PC-3 (cell line): ENCODE measurements at regions not wholly inside any gene's neighbourhood (a gene's known extent, or its start where the extent isn't known, plus 50 kb on each side); places are given as distances from the start of the nearest gene placed in this dataset.

Source experiments
- ATAC-seq: fragments of 200-7000 bp; cut with Tn5 transposase; 2 replicates; pipeline ENCODE4 v1.9.1; 2020; ENCODE audit warnings: mild to moderate bottlenecking, moderate library complexity
- BruUV-seq: library from RNA; stranded (reverse); fragments of 400-500 nt; replicated peaks from 2 replicates; lab custom pipeline; 2021; lab: Mats Ljungman, UMichigan
- CTCF ChIA-PET: fragments of 300-600 bp; sonication (Branson Sonifier 250); formaldehyde crosslinking; loops from one replicate; lab custom pipeline; 2022; ENCODE audit warnings: antibody characterized with exemption; lab: Charles Lee
- POLR2A ChIA-PET: fragments of 300-600 bp; sonication (Branson Sonifier 250); formaldehyde crosslinking; loops from one replicate; lab custom pipeline; 2022; ENCODE audit warnings: antibody characterized with exemption; ENCODE audit not compliant: unreplicated experiment; lab: Charles Lee
- DNase-seq: peaks from one replicate; pipeline ENCODE4 v3.0.0-alpha.2; 2015
- H2AFZ ChIP-seq: fragments of 300-600 bp; sonication (generic); 2 replicates; pipeline ENCODE4 v1.6.0; 2016; ENCODE audit warnings: antibody characterized with exemption, low read length
- H3F3A ChIP-seq: fragments of 300-600 bp; sonication (generic); one replicate; pipeline ENCODE4 v1.6.0; 2017; ENCODE audit warnings: antibody characterized with exemption, low read length, control low read depth, mild to moderate bottlenecking; ENCODE audit not compliant: unreplicated experiment
- H3K27ac ChIP-seq: fragments of 300-600 bp; sonication (generic); 2 replicates; pipeline ENCODE4 v1.5.1; 2016; ENCODE audit warnings: mild to moderate bottlenecking, low read length
- H3K27me3 ChIP-seq: fragments of 300-600 bp; sonication (generic); 2 replicates; pipeline ENCODE4 v1.6.1; 2016; ENCODE audit warnings: low read length, mixed read lengths
- H3K36me3 ChIP-seq: fragments of 300-600 bp; sonication (generic); 2 replicates; pipeline ENCODE4 v1.6.1; 2016; ENCODE audit warnings: low read depth, mixed run types, low read length, mixed read lengths
- H3K4me1 ChIP-seq: fragments of 300-600 bp; sonication (generic); 2 replicates; pipeline ENCODE4 v1.5.1; 2016; ENCODE audit warnings: low read length; ENCODE audit not compliant: insufficient read depth
- H3K4me2 ChIP-seq: fragments of 300-600 bp; sonication (generic); 2 replicates; pipeline ENCODE4 v1.6.0; 2016; ENCODE audit warnings: low read length
- H3K4me3 ChIP-seq: fragments of 300-600 bp; sonication (generic); 2 replicates; pipeline ENCODE4 v1.5.1; 2016; ENCODE audit warnings: mild to moderate bottlenecking, low read length, mixed read lengths
- H3K79me2 ChIP-seq: fragments of 300-600 bp; sonication (generic); 2 replicates; pipeline ENCODE4 v1.6.1; 2017; ENCODE audit warnings: low read length, mixed read lengths
- H3K9ac ChIP-seq: fragments of 300-600 bp; sonication (generic); 2 replicates; pipeline ENCODE4 v1.6.0; 2016; ENCODE audit warnings: mild to moderate bottlenecking, low read length
- H3K9me2 ChIP-seq: fragments of 300-600 bp; sonication (generic); replicated peaks from 2 replicates; pipeline ENCODE4 v1.6.1; 2016; ENCODE audit warnings: mixed run types, low read length, mixed read lengths
- H3K9me3 ChIP-seq: fragments of 300-600 bp; sonication (generic); 2 replicates; pipeline ENCODE4 v1.6.1; 2016; ENCODE audit warnings: low read length, mixed read lengths
- H4K20me1 ChIP-seq: fragments of 300-600 bp; sonication (generic); 2 replicates; pipeline ENCODE4 v1.6.1; 2016; ENCODE audit warnings: low read length, mixed read lengths
- CTCF ChIP-seq: fragments of 300-600 bp; sonication (generic); conservative IDR thresholded peaks from 2 replicates; pipeline ENCODE4 v1.5.1; 2017; ENCODE audit warnings: antibody characterized with exemption, low read depth, mild to moderate bottlenecking, low read length
- EZH2 ChIP-seq: fragments of 300-600 bp; sonication (generic); IDR thresholded peaks from one replicate; pipeline ENCODE4 v1.6.1; 2017; ENCODE audit warnings: antibody characterized with exemption, mild to moderate bottlenecking, low read length; ENCODE audit not compliant: unreplicated experiment
- EZH2phosphoT487 ChIP-seq: fragments of 300-600 bp; sonication (generic); IDR thresholded peaks from 2 replicates; pipeline ENCODE4 v1.6.1; 2018; ENCODE audit warnings: mild to moderate bottlenecking, antibody characterized with exemption, low read length, borderline replicate concordance
- intact Hi-C: fragments of 100-400 bp; cut with micrococcal nuclease; formaldehyde crosslinking; loops from 2 replicates; pipeline ENCODE4 v1.9.0; 2023

GRCh38 chr5:167063788-167064187 lies 1227.7 kb upstream of the WWC1 start:
- no peaks in the 10 kb centered on the region for H3K79me2 ChIP-seq
- no peak for TF ChIP-seq EZH2
- TF ChIP-seq CTCF, result no peak
- TF ChIP-seq EZH2phosphoT487, result no peak
- no peak overlapping the region for H3K27ac ChIP-seq
- ChIA-PET POLR2A (no interaction called here), CTCF (no interaction called here)
- no peaks in the 10 kb centered on the region for H3K27me3 ChIP-seq
- intact Hi-C loops, result no loop called here
- no peak overlapping the region for H2AFZ ChIP-seq
- H3F3A ChIP-seq, result no peaks in the 10 kb centered on the region
- no peaks in the 10 kb centered on the region for H3K36me3 ChIP-seq
- H3K4me3 ChIP-seq, result no peak overlapping the region
- H3K9ac ChIP-seq, result no peak overlapping the region
- H3K4me1 ChIP-seq, result no peaks in the 10 kb centered on the region
- H4K20me1 ChIP-seq, result no peaks in the 10 kb centered on the region
- no peak for DNase-seq
- H3K9me2 ChIP-seq, result no peaks in the 10 kb centered on the region
- H3K9me3 ChIP-seq, result no peaks in the 10 kb centered on the region
- no peak for ATAC-seq
- H3K4me2 ChIP-seq, result no peak overlapping the region
- BruUV-seq, result no TSS peak

GRCh38 chr5:167064198-167064776 lies 1227.2 kb upstream of the WWC1 start:
- CTCF ChIA-PET, result no interaction called here
- no peak for DNase-seq
- BruUV-seq, result no TSS peak
- H4K20me1 ChIP-seq, result no peaks in the 10 kb centered on the region
- no peak overlapping the region for H3K4me3 ChIP-seq
- no peaks in the 10 kb centered on the region for H3K9me3 ChIP-seq
- no peak overlapping the region for H3K4me2 ChIP-seq
- TF ChIP-seq EZH2phosphoT487 (no peak), CTCF (no peak), EZH2 (no peak)
- intact Hi-C loops, result no loop called here
- H3K79me2 ChIP-seq, result no peaks in the 10 kb centered on the region
- H3K9ac ChIP-seq, result no peak overlapping the region
- ATAC-seq, result no peak
- H3K27me3 ChIP-seq, result no peaks in the 10 kb centered on the region
- no peak overlapping the region for H2AFZ ChIP-seq
- POLR2A ChIA-PET, result no interaction called here
- no peaks in the 10 kb centered on the region for H3K4me1 ChIP-seq
- no peaks in the 10 kb centered on the region for H3K36me3 ChIP-seq
- no peak overlapping the region for H3K27ac ChIP-seq
- H3K9me2 ChIP-seq, result no peaks in the 10 kb centered on the region
- no peaks in the 10 kb centered on the region for H3F3A ChIP-seq

GRCh38 chr5:167065794-167066193 lies 1225.7 kb upstream of the WWC1 start:
- DNase-seq, result no peak
- no peaks in the 10 kb centered on the region for H3K27me3 ChIP-seq
- ATAC-seq, result no peak
- no peaks in the 10 kb centered on the region for H3K36me3 ChIP-seq
- no peaks in the 10 kb centered on the region for H3K9me2 ChIP-seq
- H3K9ac ChIP-seq, result no peak overlapping the region
- no peak overlapping the region for H3K27ac ChIP-seq
- ChIA-PET CTCF (no interaction called here), POLR2A (no interaction called here)
- BruUV-seq, result no TSS peak
- TF ChIP-seq EZH2phosphoT487 (no peak), EZH2 (no peak), CTCF (no peak)
- H3K4me2 ChIP-seq, result no peak overlapping the region
- no peak overlapping the region for H3K4me3 ChIP-seq
- no peaks in the 10 kb centered on the region for H4K20me1 ChIP-seq
- no peak overlapping the region for H2AFZ ChIP-seq
- intact Hi-C loops, result no loop called here
- no peaks in the 10 kb centered on the region for H3K79me2 ChIP-seq
- no peaks in the 10 kb centered on the region for H3K9me3 ChIP-seq
- H3F3A ChIP-seq, result no peaks in the 10 kb centered on the region
- no peaks in the 10 kb centered on the region for H3K4me1 ChIP-seq
